GM12878 (cell line): ENCODE measurements at regions not wholly inside any gene's neighbourhood (a gene's known extent, or its start where the extent isn't known, plus 50 kb on each side); places are given as distances from the start of the nearest gene placed in this dataset.

Source experiments
- ATAC-seq: fragments of 200-7000 bp; cut with Tn5 transposase; 3 replicates; pipeline ENCODE4 v1.9.1; 2020; ENCODE audit warnings: mild to moderate bottlenecking, moderate library complexity
- BruUV-seq: library from RNA; stranded (reverse); fragments of 400-500 nt; replicated peaks from 2 replicates; lab custom pipeline; 2021; lab: Mats Ljungman, UMichigan
- CTCF ChIA-PET: fragments of 300-600 bp; sonication (Branson Sonifier 250); formaldehyde crosslinking; extraction: SDS; loops from one replicate; lab custom pipeline; 2021; ENCODE audit warnings: inconsistent platforms; lab: Yijun Ruan, JAX
- POLR2A ChIA-PET: fragments of 350-600 bp; formaldehyde crosslinking; extraction: SDS; loops from one replicate; lab custom pipeline; 2021; ENCODE audit warnings: inconsistent platforms; lab: Charles Lee
- RAD21 ChIA-PET: fragments of 300-600 bp; sonication (Branson Sonifier 250); formaldehyde crosslinking; loops from one replicate; lab custom pipeline; 2023; ENCODE audit warnings: antibody characterized with exemption; ENCODE audit not compliant: unreplicated experiment; lab: Charles Lee
- SMC1A ChIA-PET: fragments of 300-600 bp; sonication (Branson Sonifier 250); formaldehyde crosslinking; loops from one replicate; lab custom pipeline; 2023; ENCODE audit not compliant: unreplicated experiment, uncharacterized antibody; lab: Charles Lee
- DNase-seq: peaks from one replicate; pipeline ENCODE4 v3.0.0-alpha.2; 2011; ENCODE audit warnings: low read depth, low spot score
- FAIRE-seq: peaks from 3 replicates; lab custom pipeline; 2011; peaks lifted over from hg19 to GRCh38; lab: Jason Lieb, UNC
- H2AFZ ChIP-seq: 2 replicates; pipeline ENCODE4 v1.6.0; 2011; ENCODE audit warnings: low read depth, low read length, control low read depth; ENCODE audit not compliant: control insufficient read depth
- H3K27ac ChIP-seq: 2 replicates; pipeline ENCODE4 v1.5.1; 2011; ENCODE audit warnings: control low read depth; ENCODE audit not compliant: control insufficient read depth, insufficient read depth
- H3K27me3 ChIP-seq, 2 experiments: replicated peaks in 1 of 2; 2 replicates each; pipeline versions ENCODE4 v1.6.0 to v1.6.1; 2011; ENCODE audit warnings: low read length in 1 of 2; ENCODE audit not compliant: control insufficient read depth in 2 of 2, insufficient read depth in 2 of 2
- H3K36me3 ChIP-seq, 2 experiments: 2 replicates each; pipeline ENCODE4 v1.5.1; 2011; ENCODE audit warnings: low read length in 1 of 2; ENCODE audit not compliant: control insufficient read depth in 2 of 2, insufficient read depth in 2 of 2
- H3K4me1 ChIP-seq: 2 replicates; pipeline ENCODE4 v1.6.1; 2011; ENCODE audit warnings: mild to moderate bottlenecking, low read length, moderate library complexity, mixed read lengths; ENCODE audit not compliant: control insufficient read depth, insufficient read depth
- H3K4me2 ChIP-seq: 2 replicates; pipeline ENCODE4 v1.6.0; 2011; ENCODE audit warnings: control low read depth; ENCODE audit not compliant: control insufficient read depth, insufficient read depth
- H3K4me3 ChIP-seq: fragments of 200-600 bp; sonication (generic); 2 replicates; pipeline ENCODE4 v1.5.1; 2016
- H3K79me2 ChIP-seq: 2 replicates; pipeline ENCODE4 v1.6.0; 2011; ENCODE audit warnings: low read length; ENCODE audit not compliant: control insufficient read depth, insufficient read depth
- H3K9ac ChIP-seq: 2 replicates; pipeline ENCODE4 v1.8.0; 2011; ENCODE audit warnings: low read length, control low read depth, mixed read lengths; ENCODE audit not compliant: control insufficient read depth, insufficient read depth
- H3K9me3 ChIP-seq: replicated peaks from 3 replicates; pipeline ENCODE4 v1.5.1; 2011; ENCODE audit warnings: mild to moderate bottlenecking, low read length; ENCODE audit not compliant: control insufficient read depth, insufficient read depth
- H4K20me1 ChIP-seq: 2 replicates; pipeline ENCODE4 v1.6.0; 2011; ENCODE audit not compliant: control insufficient read depth, insufficient read depth
- ETV6 ChIP-seq, 2 experiments: fragments of 450-650 bp in 1 of 2; IDR thresholded peaks in 1 of 2; conservative IDR thresholded peaks in 1 of 2; 2 replicates each; pipeline ENCODE4 v1.6.1; 2014; ENCODE audit warnings: antibody characterized with exemption in 1 of 2, borderline replicate concordance in 1 of 2, low read depth in 1 of 2, mild to moderate bottlenecking in 1 of 2, moderate library complexity in 1 of 2
- JUND ChIP-seq: IDR thresholded peaks from 2 replicates; pipeline ENCODE4 v1.6.1; 2012; ENCODE audit warnings: low read depth, mild to moderate bottlenecking, low read length, improper control_type of control experiment, moderate library complexity
- NFIC ChIP-seq: IDR thresholded peaks from 2 replicates; pipeline ENCODE4 v1.6.1; 2012; ENCODE audit warnings: low read depth, mild to moderate bottlenecking, inconsistent platforms, low read length, moderate library complexity
- RCOR1 ChIP-seq: conservative IDR thresholded peaks from 2 replicates; pipeline ENCODE4 v1.6.1; 2012; ENCODE audit warnings: low read depth, low read length, improper control_type of control experiment
- SP1 ChIP-seq: IDR thresholded peaks from one replicate; pipeline ENCODE4 v1.6.1; 2011; ENCODE audit warnings: low read depth, low read length
- SREBF2 ChIP-seq: IDR thresholded peaks from 2 replicates; pipeline ENCODE4 v1.6.1; 2012; ENCODE audit warnings: mild to moderate bottlenecking, low read length
- TARDBP ChIP-seq: IDR thresholded peaks from 2 replicates; pipeline ENCODE4 v1.6.1; 2016; ENCODE audit warnings: borderline replicate concordance
- TCF3 ChIP-seq: IDR thresholded peaks from 2 replicates; pipeline ENCODE4 v1.6.1; 2012; ENCODE audit warnings: low read depth, mild to moderate bottlenecking, low read length, borderline replicate concordance; ENCODE audit not compliant: insufficient read depth
- TCF7 ChIP-seq: IDR thresholded peaks from 2 replicates; pipeline ENCODE4 v1.6.1; 2014; ENCODE audit warnings: antibody characterized with exemption, borderline replicate concordance
- WGBS: methylation state at CpG from one replicate; pipeline ENCODE4 v1.1.6; 2016; ENCODE audit warnings: low lambda C conversion rate; ENCODE audit not compliant: insufficient replicate concordance, insufficient coverage; ENCODE audit errors: missing lambda C conversion rate; 5-methylcytosine and 5-hydroxymethylcytosine counted together
- in situ Hi-C: fragments of 300-500 bp; cut with MboI; formaldehyde crosslinking; loops from 9 replicates; pipeline ENCODE4 v1.14.3; 2018; ENCODE audit warnings: mixed read lengths
- intact Hi-C: fragments of 100-400 bp; cut with micrococcal nuclease; formaldehyde crosslinking; loops from one replicate; pipeline ENCODE4 v1.14.2; 2022; ENCODE audit not compliant: unreplicated experiment
- TF ChIP-seq, protein P1 (sequence below): fragments of 450-650 bp; IDR thresholded peaks from 2 replicates; pipeline ENCODE4 v1.6.1; 2017; ENCODE audit warnings: mild to moderate bottlenecking, moderate library complexity
- TF ChIP-seq, protein P2 (sequence below): fragments of 450-650 bp; IDR thresholded peaks from 2 replicates; pipeline ENCODE4 v1.6.1; 2018; ENCODE audit warnings: borderline replicate concordance, mild to moderate bottlenecking; ENCODE audit not compliant: partially characterized antibody

DNA sequence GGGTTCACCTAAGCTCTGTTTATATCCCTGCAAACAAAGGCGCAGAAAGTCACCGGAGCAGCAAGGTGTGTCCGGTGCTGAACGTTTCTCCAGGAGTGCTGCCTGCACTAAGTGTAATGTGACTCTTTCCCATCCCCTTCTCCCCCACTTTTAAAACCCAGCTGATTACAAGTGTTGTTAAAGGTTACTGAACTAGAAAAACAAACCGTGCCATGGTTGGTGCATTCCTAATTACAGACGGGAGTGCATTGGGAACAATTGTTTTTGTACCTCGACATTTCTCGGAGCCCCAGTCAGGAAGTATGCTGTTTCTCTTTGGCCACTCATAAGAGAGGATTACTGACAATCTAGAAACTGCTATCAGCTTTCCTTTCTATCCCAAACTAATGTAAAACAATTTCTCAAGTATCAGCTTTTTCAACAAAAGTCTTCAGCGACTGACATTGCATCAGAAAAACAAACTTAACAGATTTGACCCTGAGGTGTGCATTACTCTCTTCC is 441.0 kb upstream of the SALL1 start:
- 26% methylated on average over 9 of the region's 9 CpGs for WGBS
- RAD21 ChIA-PET: no interaction called here
- no peak overlapping the region for H2AFZ ChIP-seq
- BruUV-seq: no TSS peak
- H3K4me1 ChIP-seq: no peaks in the 10 kb centered on the region
- DNase-seq (no peak), ATAC-seq (no peak), FAIRE-seq (no peak)
- intact Hi-C loops (no loop called here), in situ Hi-C loops (no loop called here)
- no peak overlapping the region for H3K4me2 ChIP-seq
- H3K79me2 ChIP-seq: no peaks in the 10 kb centered on the region
- SMC1A ChIA-PET: no interaction called here
- CTCF ChIA-PET: interaction anchor here (0.6 kb wide), 1 partner anchor 229 kb away, joined by 3 read pairs; no protein-coding TSS in a partner anchor
- no peak for TF ChIP-seq RCOR1
- no peak for TF ChIP-seq SREBF2
- H4K20me1 ChIP-seq: no peaks in the 10 kb centered on the region
- H3K27me3 ChIP-seq: no peaks in the 10 kb centered on the region
- POLR2A ChIA-PET: no interaction called here
- no peak overlapping the region for H3K4me3 ChIP-seq
- H3K27ac ChIP-seq: no peak overlapping the region
- no peaks in the 10 kb centered on the region for H3K9me3 ChIP-seq
- H3K36me3 ChIP-seq: no peaks in the 10 kb centered on the region
- H3K9ac ChIP-seq: no peak overlapping the region

DNA sequence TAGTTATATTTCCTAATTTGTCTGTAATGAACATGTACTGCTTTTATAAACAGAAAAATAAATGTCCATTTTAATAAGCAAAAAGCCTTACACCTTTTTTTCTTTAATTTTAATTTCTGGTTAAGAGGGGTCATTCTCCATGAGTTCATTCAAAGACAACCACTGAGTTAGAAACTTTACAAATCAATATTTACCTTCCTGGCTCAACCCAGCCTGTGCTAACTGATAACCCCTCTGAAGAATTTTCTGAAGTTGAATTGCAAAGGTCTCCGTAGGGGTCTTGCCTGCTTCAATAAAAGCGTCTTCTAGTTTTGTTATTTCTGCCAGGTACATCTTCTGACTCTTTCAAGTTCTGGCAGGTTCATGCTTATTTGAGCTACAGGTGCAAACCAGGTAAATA is 440.4 kb upstream of the SALL1 start:
- H3K36me3 ChIP-seq: no peaks in the 10 kb centered on the region
- ChIA-PET CTCF (no interaction called here), POLR2A (no interaction called here), SMC1A (no interaction called here), RAD21 (no interaction called here)
- H3K27me3 ChIP-seq: no peaks in the 10 kb centered on the region
- intact Hi-C loops: no loop called here
- no peaks in the 10 kb centered on the region for H4K20me1 ChIP-seq
- DNase-seq: no peak
- no peak for FAIRE-seq
- H3K4me2 ChIP-seq: no peak overlapping the region
- H3K9ac ChIP-seq: no peak overlapping the region
- no peak for ATAC-seq
- 7% methylated on average over 2 of the region's 2 CpGs for WGBS
- no peak overlapping the region for H3K4me3 ChIP-seq
- no TSS peak for BruUV-seq
- no peak overlapping the region for H2AFZ ChIP-seq
- no peaks in the 10 kb centered on the region for H3K79me2 ChIP-seq
- no peaks in the 10 kb centered on the region for H3K9me3 ChIP-seq
- H3K27ac ChIP-seq: no peak overlapping the region
- H3K4me1 ChIP-seq: no peaks in the 10 kb centered on the region
- in situ Hi-C loops: no loop called here
- TF ChIP-seq, protein P1, sequence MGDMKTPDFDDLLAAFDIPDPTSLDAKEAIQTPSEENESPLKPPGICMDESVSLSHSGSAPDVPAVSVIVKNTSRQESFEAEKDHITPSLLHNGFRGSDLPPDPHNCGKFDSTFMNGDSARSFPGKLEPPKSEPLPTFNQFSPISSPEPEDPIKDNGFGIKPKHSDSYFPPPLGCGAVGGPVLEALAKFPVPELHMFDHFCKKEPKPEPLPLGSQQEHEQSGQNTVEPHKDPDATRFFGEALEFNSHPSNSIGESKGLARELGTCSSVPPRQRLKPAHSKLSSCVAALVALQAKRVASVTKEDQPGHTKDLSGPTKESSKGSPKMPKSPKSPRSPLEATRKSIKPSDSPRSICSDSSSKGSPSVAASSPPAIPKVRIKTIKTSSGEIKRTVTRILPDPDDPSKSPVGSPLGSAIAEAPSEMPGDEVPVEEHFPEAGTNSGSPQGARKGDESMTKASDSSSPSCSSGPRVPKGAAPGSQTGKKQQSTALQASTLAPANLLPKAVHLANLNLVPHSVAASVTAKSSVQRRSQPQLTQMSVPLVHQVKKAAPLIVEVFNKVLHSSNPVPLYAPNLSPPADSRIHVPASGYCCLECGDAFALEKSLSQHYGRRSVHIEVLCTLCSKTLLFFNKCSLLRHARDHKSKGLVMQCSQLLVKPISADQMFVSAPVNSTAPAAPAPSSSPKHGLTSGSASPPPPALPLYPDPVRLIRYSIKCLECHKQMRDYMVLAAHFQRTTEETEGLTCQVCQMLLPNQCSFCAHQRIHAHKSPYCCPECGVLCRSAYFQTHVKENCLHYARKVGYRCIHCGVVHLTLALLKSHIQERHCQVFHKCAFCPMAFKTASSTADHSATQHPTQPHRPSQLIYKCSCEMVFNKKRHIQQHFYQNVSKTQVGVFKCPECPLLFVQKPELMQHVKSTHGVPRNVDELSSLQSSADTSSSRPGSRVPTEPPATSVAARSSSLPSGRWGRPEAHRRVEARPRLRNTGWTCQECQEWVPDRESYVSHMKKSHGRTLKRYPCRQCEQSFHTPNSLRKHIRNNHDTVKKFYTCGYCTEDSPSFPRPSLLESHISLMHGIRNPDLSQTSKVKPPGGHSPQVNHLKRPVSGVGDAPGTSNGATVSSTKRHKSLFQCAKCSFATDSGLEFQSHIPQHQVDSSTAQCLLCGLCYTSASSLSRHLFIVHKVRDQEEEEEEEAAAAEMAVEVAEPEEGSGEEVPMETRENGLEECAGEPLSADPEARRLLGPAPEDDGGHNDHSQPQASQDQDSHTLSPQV: no peak
- TF ChIP-seq TARDBP (no peak), ETV6 (conservative IDR thresholded peaks at IDR 0.05 in 1 of 2, IDR thresholded peaks at IDR 0.05 in 1 of 2; ENCODE audit: borderline replicate concordance in 1 of 2, low read depth in 1 of 2) (no peak), TCF7 (no peak), SP1 (no peak), NFIC (no peak), JUND (no peak), TCF3 (no peak)
- TF ChIP-seq, protein P2, sequence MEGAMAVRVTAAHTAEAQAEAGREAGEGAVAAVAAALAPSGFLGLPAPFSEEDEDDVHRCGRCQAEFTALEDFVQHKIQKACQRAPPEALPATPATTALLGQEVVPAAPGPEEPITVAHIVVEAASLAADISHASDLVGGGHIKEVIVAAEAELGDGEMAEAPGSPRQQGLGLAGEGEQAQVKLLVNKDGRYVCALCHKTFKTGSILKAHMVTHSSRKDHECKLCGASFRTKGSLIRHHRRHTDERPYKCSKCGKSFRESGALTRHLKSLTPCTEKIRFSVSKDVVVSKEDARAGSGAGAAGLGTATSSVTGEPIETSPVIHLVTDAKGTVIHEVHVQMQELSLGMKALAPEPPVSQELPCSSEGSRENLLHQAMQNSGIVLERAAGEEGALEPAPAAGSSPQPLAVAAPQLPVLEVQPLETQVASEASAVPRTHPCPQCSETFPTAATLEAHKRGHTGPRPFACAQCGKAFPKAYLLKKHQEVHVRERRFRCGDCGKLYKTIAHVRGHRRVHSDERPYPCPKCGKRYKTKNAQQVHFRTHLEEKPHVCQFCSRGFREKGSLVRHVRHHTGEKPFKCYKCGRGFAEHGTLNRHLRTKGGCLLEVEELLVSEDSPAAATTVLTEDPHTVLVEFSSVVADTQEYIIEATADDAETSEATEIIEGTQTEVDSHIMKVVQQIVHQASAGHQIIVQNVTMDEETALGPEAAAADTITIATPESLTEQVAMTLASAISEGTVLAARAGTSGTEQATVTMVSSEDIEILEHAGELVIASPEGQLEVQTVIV: no peak
